ENCODE measurements at regions not wholly inside any gene's neighbourhood (a gene's known extent, or its start where the extent isn't known, plus 50 kb on each side); places are given as distances from the start of the nearest gene placed in this dataset.

DNA sequence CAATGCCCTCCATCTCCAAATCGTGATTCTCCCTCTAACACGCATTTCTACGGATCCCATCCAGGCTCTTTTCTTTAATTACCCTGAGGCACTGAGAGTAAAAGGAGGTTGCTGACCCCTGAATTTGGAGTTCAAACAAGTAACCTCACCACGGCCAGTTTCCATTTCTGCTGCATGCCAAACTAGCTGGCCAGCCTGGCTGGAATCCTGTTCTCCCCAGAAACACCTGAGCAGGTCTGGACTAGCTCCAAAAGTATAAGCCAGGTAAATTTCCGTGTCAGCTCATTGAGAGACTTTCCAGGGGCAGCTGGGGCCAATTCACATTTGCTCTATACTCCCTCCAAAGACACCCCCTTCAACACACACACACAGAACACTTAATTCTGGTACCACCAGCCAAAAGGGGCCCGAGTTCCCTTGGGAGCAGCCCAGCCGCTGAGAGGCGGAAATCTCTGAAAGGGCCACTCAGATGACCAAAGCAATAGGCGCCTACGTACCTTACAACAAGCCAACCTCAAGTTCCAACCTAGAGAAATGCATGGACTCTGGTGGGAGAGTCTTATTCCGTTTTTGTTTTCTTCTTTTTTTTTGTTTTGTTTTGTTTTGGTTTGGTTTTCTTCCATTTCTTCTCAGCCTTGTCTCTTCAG lies 131.4 kb downstream of the NDUFA12 start:
- peak; percentile 47 for DNase-seq (ENCODE audit: low read depth)
- TF ChIP-seq, protein P1, sequence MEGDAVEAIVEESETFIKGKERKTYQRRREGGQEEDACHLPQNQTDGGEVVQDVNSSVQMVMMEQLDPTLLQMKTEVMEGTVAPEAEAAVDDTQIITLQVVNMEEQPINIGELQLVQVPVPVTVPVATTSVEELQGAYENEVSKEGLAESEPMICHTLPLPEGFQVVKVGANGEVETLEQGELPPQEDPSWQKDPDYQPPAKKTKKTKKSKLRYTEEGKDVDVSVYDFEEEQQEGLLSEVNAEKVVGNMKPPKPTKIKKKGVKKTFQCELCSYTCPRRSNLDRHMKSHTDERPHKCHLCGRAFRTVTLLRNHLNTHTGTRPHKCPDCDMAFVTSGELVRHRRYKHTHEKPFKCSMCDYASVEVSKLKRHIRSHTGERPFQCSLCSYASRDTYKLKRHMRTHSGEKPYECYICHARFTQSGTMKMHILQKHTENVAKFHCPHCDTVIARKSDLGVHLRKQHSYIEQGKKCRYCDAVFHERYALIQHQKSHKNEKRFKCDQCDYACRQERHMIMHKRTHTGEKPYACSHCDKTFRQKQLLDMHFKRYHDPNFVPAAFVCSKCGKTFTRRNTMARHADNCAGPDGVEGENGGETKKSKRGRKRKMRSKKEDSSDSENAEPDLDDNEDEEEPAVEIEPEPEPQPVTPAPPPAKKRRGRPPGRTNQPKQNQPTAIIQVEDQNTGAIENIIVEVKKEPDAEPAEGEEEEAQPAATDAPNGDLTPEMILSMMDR (IDR thresholded peaks at IDR 0.05; ENCODE audit: insufficient read depth, low read depth, low read length, missing control alignments): no peak
- peak overlapping the region; percentile 83 for H3K4me3 ChIP-seq (ENCODE audit: low read depth, low read length)

DNA sequence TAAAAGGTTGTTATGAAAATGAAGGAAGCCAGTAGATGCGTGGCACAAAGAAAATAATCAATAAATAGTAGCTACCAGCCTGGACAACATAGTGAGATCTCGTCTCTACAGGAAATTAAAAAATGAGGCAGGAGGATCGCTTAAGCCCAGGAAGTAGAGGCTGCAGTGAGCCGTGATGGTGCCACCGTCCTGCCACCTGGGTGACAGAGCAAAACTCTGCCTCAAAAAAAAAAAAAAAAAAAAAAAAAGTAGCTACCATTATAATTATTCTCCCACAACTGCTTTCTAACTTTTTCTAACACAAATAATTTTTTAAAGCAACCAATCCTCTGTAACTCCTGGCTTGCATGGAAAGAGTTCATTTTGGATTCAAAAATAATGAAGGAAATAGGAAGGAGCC lies 133.0 kb downstream of the NDUFA12 start:
- H3K4me3 ChIP-seq (ENCODE audit: low read depth, low read length): peak overlapping the region; percentile 83
- DNase-seq (ENCODE audit: low read depth): peak; percentile 42
- TF ChIP-seq, protein P1 (IDR thresholded peaks at IDR 0.05; ENCODE audit: insufficient read depth, low read depth, low read length, missing control alignments): no peak

DNA sequence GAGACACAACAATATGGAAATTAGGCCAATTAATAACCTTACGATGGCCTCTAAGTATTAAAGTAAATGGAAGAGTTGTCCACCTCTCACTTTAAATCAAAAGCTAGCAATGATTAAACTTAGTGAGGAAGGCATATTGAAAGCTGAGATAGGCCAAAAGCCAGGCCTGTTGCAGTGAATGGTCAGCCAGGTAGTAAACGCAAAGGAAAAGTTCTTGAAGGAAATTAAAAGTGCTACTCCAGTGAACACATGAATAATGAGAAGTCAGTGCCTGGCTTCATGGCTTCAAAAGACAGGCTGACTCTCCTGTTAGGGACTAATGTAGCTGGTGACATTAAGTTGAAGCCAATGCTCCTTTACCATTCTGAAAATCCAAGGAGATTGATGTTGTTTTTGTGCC lies 135.3 kb downstream of the NDUFA12 start:
- TF ChIP-seq, protein P1 (IDR thresholded peaks at IDR 0.05; ENCODE audit: insufficient read depth, low read depth, low read length, missing control alignments): no peak
- no peak overlapping the region for H3K4me3 ChIP-seq (ENCODE audit: low read depth, low read length)
- no peak for DNase-seq (ENCODE audit: low read depth)

DNA sequence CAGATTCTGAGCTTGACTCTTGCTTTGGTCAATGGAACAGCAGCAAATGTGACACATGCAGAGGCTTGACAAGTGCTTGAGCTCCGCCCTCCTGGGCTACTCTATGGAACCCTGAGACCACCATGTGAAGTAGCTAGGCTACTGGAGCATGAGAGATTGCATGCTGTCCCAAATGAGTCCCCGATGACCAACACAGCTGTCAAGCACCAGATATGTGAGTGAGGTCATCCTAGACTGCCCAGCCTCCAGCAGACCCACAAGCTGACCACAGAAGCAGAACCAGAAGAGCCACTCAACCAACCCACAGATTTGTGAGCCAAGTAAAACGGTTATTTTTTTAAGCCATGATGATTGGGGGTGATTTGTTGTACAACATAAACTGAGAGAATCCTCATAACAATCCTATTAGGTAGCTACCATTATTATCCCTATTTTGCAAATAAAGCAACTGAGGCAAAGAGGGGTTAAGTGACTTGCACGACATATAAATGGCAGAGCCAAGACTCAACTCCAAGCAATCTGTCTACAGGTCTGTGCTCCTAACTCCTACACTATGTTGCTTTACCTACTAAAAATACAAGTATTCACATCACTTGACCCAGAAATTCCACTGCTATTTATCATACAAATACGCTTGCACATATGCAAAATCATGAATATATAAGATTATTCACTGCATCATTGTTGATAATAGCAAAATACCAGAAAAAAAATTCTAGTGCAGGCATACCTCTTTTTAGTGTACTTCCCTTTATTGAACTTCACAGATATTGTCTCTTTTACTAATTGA lies 136.2 kb downstream of the NDUFA12 start:
- H3K4me3 ChIP-seq (ENCODE audit: low read depth, low read length): no peak overlapping the region
- peak; percentile 62 for DNase-seq (ENCODE audit: low read depth)
- TF ChIP-seq, protein P1 (IDR thresholded peaks at IDR 0.05; ENCODE audit: insufficient read depth, low read depth, low read length, missing control alignments): no peak

DNA sequence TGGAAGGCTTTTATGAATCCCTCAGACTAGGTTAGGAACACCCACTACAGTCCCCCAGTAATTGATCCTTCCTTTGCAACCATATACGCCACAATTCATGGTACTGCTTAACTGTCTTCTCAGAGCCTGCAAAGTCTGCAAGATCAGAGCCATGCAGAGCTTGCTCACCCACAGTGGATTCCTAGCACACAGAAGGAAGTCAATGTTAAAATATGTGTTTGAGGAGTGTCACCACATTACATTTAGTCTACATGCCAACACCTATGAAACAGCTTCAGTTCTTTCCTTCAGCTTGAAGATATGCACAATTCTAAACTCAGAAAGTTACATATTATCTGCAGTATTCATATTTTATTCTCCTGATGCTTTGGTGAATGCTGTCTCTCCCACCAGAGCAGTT lies 138.5 kb downstream of the NDUFA12 start:
- TF ChIP-seq, protein P1 (IDR thresholded peaks at IDR 0.05; ENCODE audit: insufficient read depth, low read depth, low read length, missing control alignments): no peak
- no peak overlapping the region for H3K4me3 ChIP-seq (ENCODE audit: low read depth, low read length)
- DNase-seq (ENCODE audit: low read depth): no peak

DNA sequence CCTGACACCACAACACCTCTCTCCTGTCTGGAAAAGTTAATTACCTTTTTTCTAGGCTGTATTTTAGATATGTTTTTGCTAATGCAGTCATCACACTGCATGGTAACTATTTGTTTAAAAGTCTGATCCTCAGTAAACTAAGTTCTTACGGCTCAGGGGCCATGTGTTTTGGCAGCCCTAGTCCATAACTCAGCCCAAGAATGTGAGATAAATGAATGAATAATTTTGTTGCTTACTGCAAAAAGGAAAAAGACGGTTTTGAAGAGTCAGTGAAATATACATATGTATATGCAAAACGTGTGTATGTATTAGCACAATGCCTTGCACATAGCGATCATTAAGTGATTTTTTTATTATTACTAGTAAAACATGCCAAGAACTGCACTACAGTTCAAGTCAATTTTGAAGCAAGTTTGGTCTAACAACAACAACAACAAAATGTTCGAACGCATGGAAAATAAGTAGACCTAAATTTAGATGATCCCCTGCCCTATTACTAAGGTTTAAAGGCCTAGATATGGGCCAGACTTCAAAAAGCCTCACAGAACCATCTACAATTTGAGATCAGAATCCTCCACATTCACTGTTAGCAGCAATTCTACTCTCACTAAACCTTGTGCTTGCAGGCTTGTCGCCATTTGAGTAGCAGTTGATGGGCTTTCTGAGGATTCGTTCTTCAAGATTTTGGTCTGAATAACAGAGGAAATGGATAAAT lies 140.0 kb downstream of the NDUFA12 start:
- TF ChIP-seq, protein P1 (IDR thresholded peaks at IDR 0.05; ENCODE audit: insufficient read depth, low read depth, low read length, missing control alignments): no peak

More for the DNA sequence above, 140.0 kb downstream of the NDUFA12 start:
- H3K4me3 ChIP-seq (ENCODE audit: low read depth, low read length): no peak overlapping the region
- no peak for DNase-seq (ENCODE audit: low read depth)
